ENCODE measurements at regions not wholly inside any gene's neighbourhood (a gene's known extent, or its start where the extent isn't known, plus 50 kb on each side); places are given as distances from the start of the nearest gene placed in this dataset.
A peak's percentile ranks its signal among the peaks of the same experiment; 100 is the strongest.

DNA sequence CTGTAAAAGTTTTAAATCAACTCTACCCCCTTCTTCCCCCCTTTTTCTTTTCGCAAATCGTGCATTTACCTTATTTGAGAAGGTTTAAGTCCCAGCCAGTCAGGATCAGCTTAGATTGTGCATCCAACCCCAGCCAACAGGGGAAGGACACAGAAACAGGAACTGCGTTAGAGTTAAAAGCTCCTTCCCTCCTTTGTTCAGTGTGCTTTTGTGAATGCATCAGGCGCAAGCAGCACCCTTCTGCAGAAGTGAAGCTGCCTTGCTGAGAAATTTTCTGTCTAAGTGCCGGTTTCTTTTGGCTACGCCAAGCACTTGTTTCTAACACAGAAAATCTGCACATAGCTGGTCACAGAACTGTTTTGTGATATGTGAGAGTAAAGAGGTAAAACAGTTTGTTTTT lies 56.2 kb upstream of the PRRC2C start:
- DNase-seq (no peak), ATAC-seq (no peak)
- Histone ChIP-seq H3K4me1 (no peaks in the 10 kb centered on the region), H3K4me3 (no peak overlapping the region), H3K9me3 (no peaks in the 10 kb centered on the region), H3K27ac (no peak overlapping the region), H3K36me3 (no peaks in the 10 kb centered on the region), H3K27me3 (ENCODE audit: low read depth) (no peaks in the 10 kb centered on the region)
- intact Hi-C loops (cut with DNase I): no loop called here
- TF ChIP-seq, protein P1, sequence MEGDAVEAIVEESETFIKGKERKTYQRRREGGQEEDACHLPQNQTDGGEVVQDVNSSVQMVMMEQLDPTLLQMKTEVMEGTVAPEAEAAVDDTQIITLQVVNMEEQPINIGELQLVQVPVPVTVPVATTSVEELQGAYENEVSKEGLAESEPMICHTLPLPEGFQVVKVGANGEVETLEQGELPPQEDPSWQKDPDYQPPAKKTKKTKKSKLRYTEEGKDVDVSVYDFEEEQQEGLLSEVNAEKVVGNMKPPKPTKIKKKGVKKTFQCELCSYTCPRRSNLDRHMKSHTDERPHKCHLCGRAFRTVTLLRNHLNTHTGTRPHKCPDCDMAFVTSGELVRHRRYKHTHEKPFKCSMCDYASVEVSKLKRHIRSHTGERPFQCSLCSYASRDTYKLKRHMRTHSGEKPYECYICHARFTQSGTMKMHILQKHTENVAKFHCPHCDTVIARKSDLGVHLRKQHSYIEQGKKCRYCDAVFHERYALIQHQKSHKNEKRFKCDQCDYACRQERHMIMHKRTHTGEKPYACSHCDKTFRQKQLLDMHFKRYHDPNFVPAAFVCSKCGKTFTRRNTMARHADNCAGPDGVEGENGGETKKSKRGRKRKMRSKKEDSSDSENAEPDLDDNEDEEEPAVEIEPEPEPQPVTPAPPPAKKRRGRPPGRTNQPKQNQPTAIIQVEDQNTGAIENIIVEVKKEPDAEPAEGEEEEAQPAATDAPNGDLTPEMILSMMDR (IDR thresholded peaks at IDR 0.05): no peak

DNA sequence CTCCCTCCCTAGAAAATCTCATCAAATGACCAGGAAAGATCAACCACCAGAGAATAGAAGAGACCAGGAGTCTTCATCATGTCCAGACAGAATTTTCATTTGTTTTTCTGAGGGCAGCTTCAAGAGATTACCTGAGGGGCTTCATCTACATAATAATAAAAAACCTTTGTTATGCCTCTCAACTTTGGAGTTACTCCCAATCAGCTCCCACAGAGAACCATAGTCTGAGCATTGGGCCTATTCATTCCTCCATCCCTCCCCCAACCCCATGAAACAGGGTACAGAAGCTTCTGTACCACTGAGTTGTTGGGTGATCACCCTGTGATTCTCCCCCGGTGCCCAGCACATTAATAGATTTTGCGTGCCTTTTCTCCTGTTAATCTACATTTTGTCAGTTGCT lies 53.3 kb upstream of the PRRC2C start:
- TF ChIP-seq, protein P1 (IDR thresholded peaks at IDR 0.05): no peak
- no peak overlapping the region for H3K4me3 ChIP-seq
- H3K27ac ChIP-seq: no peak overlapping the region
- DNase-seq: no peak
- H3K9me3 ChIP-seq: no peaks in the 10 kb centered on the region
- no peaks in the 10 kb centered on the region for H3K27me3 ChIP-seq (ENCODE audit: low read depth)
- no peaks in the 10 kb centered on the region for H3K4me1 ChIP-seq
- intact Hi-C loops (cut with DNase I): no loop called here
- no peak for ATAC-seq
- no peaks in the 10 kb centered on the region for H3K36me3 ChIP-seq

DNA sequence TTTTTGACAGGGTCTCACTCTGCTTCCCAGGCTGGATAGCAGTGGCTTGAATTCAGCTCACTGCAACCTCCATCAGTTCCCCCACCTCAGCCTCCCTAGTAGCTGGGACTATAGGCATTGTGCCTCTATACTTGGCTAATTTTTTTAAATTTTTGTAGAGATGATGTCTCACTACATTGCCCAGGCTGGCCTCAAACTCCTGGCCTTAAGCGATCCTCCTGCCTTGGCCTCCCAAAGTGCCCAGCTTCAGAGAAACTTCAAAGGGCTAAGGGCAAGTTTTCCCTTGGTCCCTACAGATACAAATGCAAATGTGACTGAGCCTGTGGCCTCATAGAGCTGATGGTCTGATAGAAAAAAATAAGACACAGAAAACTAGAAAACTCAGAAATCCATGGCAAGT lies 52.9 kb upstream of the PRRC2C start:
- Histone ChIP-seq H3K27ac (no peak overlapping the region), H3K9me3 (no peaks in the 10 kb centered on the region), H3K4me3 (no peak overlapping the region), H3K27me3 (ENCODE audit: low read depth) (no peaks in the 10 kb centered on the region), H3K4me1 (no peaks in the 10 kb centered on the region), H3K36me3 (no peaks in the 10 kb centered on the region)
- TF ChIP-seq, protein P1 (IDR thresholded peaks at IDR 0.05): no peak
- intact Hi-C loops (cut with DNase I): no loop called here
- DNase-seq: no peak
- no peak for ATAC-seq

- H3K36me3 ChIP-seq: no peaks in the 10 kb centered on the region
- ATAC-seq: no peak
Measured at GRCh38 chr1:171433451-171433850, 51.9 kb upstream of the PRRC2C start.

DNA sequence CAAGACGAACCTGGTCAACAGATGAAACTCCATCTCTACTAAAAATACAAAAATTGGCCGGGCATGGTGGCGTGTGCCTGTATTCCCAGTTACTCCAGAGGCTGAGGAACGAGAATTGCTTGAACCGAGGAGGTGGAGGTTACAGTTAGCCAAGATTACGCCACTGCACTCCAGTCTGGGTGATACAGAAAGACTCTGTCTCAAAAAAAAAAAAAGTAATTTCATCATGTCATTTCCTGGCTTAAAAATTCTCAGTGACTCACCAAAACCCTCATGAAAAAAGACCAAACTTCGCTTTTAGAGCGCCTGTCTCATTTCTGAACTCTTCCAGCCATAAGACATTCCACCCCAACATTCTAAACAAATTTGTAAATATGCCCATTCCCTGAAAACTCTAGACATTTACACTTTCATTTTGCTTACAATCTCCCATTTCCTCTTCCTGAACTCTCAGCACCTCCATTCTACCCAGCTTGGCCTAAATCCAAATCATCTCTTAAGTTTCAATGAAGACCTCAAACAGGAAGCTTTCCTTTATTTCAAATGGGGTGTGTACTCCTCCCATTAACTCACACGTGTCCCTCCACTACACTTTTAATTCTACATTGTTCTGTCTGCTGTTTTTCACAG lies 50.5 kb upstream of the PRRC2C start:
- intact Hi-C loops (cut with DNase I): no loop called here
- ATAC-seq: peak in 1 of 2 donors; percentile 73
- Histone ChIP-seq H3K36me3 (no peaks in the 10 kb centered on the region), H3K9me3 (no peaks in the 10 kb centered on the region), H3K27ac (no peak overlapping the region), H3K27me3 (ENCODE audit: low read depth) (no peaks in the 10 kb centered on the region), H3K4me1 (no peaks in the 10 kb centered on the region), H3K4me3 (no peak overlapping the region)
- TF ChIP-seq, protein P1 (IDR thresholded peaks at IDR 0.05): no peak
- no peak for DNase-seq

More at GRCh38 chr1:171433451-171433850, 51.9 kb upstream of the PRRC2C start:
- TF ChIP-seq, protein P1 (IDR thresholded peaks at IDR 0.05): no peak
- H3K9me3 ChIP-seq: no peaks in the 10 kb centered on the region
- DNase-seq: no peak
- H3K27me3 ChIP-seq (ENCODE audit: low read depth): no peaks in the 10 kb centered on the region
- intact Hi-C loops (cut with DNase I): no loop called here
- H3K27ac ChIP-seq: no peak overlapping the region
- H3K4me1 ChIP-seq: no peaks in the 10 kb centered on the region
- no peak overlapping the region for H3K4me3 ChIP-seq
